Peyer's patch (tissue), 4 donors: ENCODE measurements at regions not wholly inside any gene's neighbourhood (a gene's known extent, or its start where the extent isn't known, plus 50 kb on each side); places are given as distances from the start of the nearest gene placed in this dataset.

Experiments used
- DNase-seq, 3 donors: peaks; one replicate each; pipeline ENCODE4 v3.0.0-alpha.2; 2017 to 2019
- H3K27ac ChIP-seq, 4 donors: fragments of 200-600 bp; sonication (generic); one replicate each; pipeline ENCODE4 v1.5.1; 2016 to 2019
- H3K27me3 ChIP-seq, 2 donors: fragments of 200-600 bp; sonication (generic); one replicate each; pipeline ENCODE4 v1.5.1; 2019
- H3K36me3 ChIP-seq, 3 donors: fragments of 200-600 bp; sonication (generic); one replicate each; pipeline ENCODE4 v1.5.1; 2016 to 2019
- H3K4me1 ChIP-seq, 4 donors: fragments of 200-600 bp; sonication (generic); one replicate each; pipeline ENCODE4 v1.5.1; 2016 to 2019
- H3K4me3 ChIP-seq, 4 donors: fragments of 200-600 bp; sonication (generic); 1 replicate in 3 of 4; 2 replicates in 1 of 4; pipeline ENCODE4 v1.5.1; 2016 to 2019; ENCODE audit warnings: mild to moderate bottlenecking in 1 of 4
- H3K9me3 ChIP-seq, 4 donors: fragments of 200-600 bp; sonication (generic); one replicate each; pipeline ENCODE4 v1.5.1; 2016 to 2019; ENCODE audit warnings: mild to moderate bottlenecking in 1 of 4
- CTCF ChIP-seq, 6 experiments: fragments of 450-650 bp in 4 of 6; fragments of 200-600 bp in 2 of 6; sonication (generic) in 1 of 6; IDR thresholded peaks; one replicate each; pipeline ENCODE4 v1.5.1; 2017 to 2019; ENCODE audit warnings: antibody characterized with exemption in 6 of 6, mild to moderate bottlenecking in 3 of 6, moderate library complexity in 1 of 6
- POLR2A ChIP-seq, 2 donors: fragments of 450-650 bp; IDR thresholded peaks; one replicate each; pipeline ENCODE4 v1.5.1; 2017; ENCODE audit warnings: antibody characterized with exemption in 2 of 2, mild to moderate bottlenecking in 2 of 2, moderate library complexity in 2 of 2

- no peak for DNase-seq
- no peaks in the 10 kb centered on the region for H3K36me3 ChIP-seq
- H3K27ac ChIP-seq, result no peak overlapping the region
- H3K4me3 ChIP-seq, result no peak overlapping the region
- TF ChIP-seq CTCF (IDR thresholded peaks at IDR 0.05), result no peak
- TF ChIP-seq POLR2A (IDR thresholded peaks at IDR 0.05), result no peak
- no peaks in the 10 kb centered on the region for H3K9me3 ChIP-seq
- no peaks in the 10 kb centered on the region for H3K4me1 ChIP-seq
- no peaks in the 10 kb centered on the region for H3K27me3 ChIP-seq
Observed at GRCh38 chr17:69728816-69729215, 314.3 kb downstream of the MAP2K6 start.

- no peaks in the 10 kb centered on the region for H3K27me3 ChIP-seq
- no peaks in the 10 kb centered on the region for H3K4me1 ChIP-seq
- DNase-seq, result no peak
- no peaks in the 10 kb centered on the region for H3K9me3 ChIP-seq
- no peak overlapping the region for H3K27ac ChIP-seq
- H3K4me3 ChIP-seq, result no peak overlapping the region
- no peak for TF ChIP-seq POLR2A (IDR thresholded peaks at IDR 0.05)
- TF ChIP-seq CTCF (IDR thresholded peaks at IDR 0.05), result no peak
- no peaks in the 10 kb centered on the region for H3K36me3 ChIP-seq
Observed at GRCh38 chr17:69729944-69730343, 315.4 kb downstream of the MAP2K6 start.

DNA sequence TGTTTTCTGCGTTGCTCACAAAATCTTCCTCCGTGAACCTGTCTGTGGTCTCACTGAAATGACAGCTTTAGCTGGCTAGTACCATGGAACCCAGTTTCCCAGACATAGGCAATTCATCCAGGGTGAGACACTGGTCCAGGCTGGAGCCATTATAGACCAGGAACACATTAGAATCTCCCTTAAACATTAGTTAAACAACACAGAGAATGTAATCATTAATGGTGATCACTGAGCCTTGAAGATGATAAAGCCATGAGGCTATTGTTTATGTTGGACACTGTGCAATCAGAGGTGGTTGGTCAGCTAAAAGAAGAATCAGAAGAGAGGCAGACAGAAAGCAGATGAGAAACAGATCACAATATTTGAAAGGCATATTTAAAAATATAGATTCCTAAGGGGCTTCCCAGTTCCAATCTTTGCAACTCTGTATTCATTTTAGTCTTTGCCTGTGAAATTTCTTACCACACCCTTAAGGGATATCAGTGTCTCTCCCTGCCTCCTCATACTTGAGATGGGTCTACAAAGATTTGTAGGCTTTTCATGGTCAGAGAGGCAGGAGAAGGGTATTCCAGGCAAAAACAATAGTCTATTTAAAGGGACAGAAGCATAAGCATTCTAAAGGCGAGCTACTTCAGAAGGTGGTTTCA, 317.9 kb downstream of the MAP2K6 start:
- Histone ChIP-seq H3K36me3 (no peaks in the 10 kb centered on the region), H3K9me3 (no peaks in the 10 kb centered on the region), H3K27me3 (no peaks in the 10 kb centered on the region), H3K27ac (no peak overlapping the region), H3K4me3 (no peak overlapping the region), H3K4me1 (no peaks in the 10 kb centered on the region)
- TF ChIP-seq CTCF (IDR thresholded peaks at IDR 0.05) (no peak), POLR2A (IDR thresholded peaks at IDR 0.05) (no peak)
- DNase-seq, result no peak

GRCh38 chr17:69733171-69734012, 318.9 kb downstream of the MAP2K6 start:
- H3K27ac ChIP-seq, result no peak overlapping the region
- DNase-seq, result no peak
- no peak overlapping the region for H3K4me3 ChIP-seq
- TF ChIP-seq POLR2A (IDR thresholded peaks at IDR 0.05) (no peak), CTCF (IDR thresholded peaks at IDR 0.05) (no peak)
- H3K27me3 ChIP-seq, result no peaks in the 10 kb centered on the region
- H3K4me1 ChIP-seq, result no peaks in the 10 kb centered on the region
- H3K36me3 ChIP-seq, result no peaks in the 10 kb centered on the region
- no peaks in the 10 kb centered on the region for H3K9me3 ChIP-seq

DNA sequence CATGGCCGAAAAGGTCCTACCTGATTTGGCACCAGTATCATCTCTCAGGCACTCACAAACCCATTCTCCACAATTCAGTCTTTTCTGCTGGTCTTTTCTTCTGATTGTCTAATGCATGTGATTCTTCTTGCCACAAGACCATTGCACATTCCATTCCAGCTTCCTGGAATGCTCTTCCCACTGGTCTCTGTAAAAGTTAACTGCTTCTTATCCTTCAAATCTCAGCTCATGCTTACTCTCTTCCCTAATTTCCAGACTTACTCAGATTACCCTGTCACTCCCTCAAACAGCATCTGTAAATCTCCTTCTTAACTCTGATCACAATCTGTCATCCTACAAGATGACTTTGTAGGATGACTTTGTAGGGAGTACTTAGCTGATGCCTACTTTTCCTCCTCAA, 320.2 kb downstream of the MAP2K6 start:
- Histone ChIP-seq H3K4me1 (no peaks in the 10 kb centered on the region), H3K36me3 (no peaks in the 10 kb centered on the region), H3K9me3 (no peaks in the 10 kb centered on the region), H3K4me3 (no peak overlapping the region), H3K27me3 (no peaks in the 10 kb centered on the region), H3K27ac (no peak overlapping the region)
- no peak for DNase-seq
- TF ChIP-seq POLR2A (IDR thresholded peaks at IDR 0.05) (no peak), CTCF (IDR thresholded peaks at IDR 0.05) (no peak)
